ENCODE measurements at regions not wholly inside any gene's neighbourhood (a gene's known extent, or its start where the extent isn't known, plus 50 kb on each side); places are given as distances from the start of the nearest gene placed in this dataset.

GRCh38 chr9:86829496-86830046, 117.7 kb downstream of the GAS1 start:
- no peak for DNase-seq

- DNase-seq = peak; percentile 2
Measured at GRCh38 chr9:86828631-86829030, 118.7 kb downstream of the GAS1 start.

- DNase-seq = no peak
Measured at GRCh38 chr9:86827893-86828292, 119.4 kb downstream of the GAS1 start.

GRCh38 chr9:86825299-86825698, 122.0 kb downstream of the GAS1 start:
- no peak for DNase-seq

- DNase-seq = no peak
Measured at GRCh38 chr9:86822006-86822801, 125.1 kb downstream of the GAS1 start.

- no peak for DNase-seq
Measured at GRCh38 chr9:86821006-86821845, 126.1 kb downstream of the GAS1 start.

- DNase-seq = no peak
Measured at GRCh38 chr9:86819552-86819951, 127.8 kb downstream of the GAS1 start.

GRCh38 chr9:86818636-86819035, 128.7 kb downstream of the GAS1 start:
- DNase-seq = no peak

GRCh38 chr9:86816868-86817267, 130.4 kb downstream of the GAS1 start:
- DNase-seq = no peak

- no peak for DNase-seq
Measured at GRCh38 chr9:86816366-86816765, 130.9 kb downstream of the GAS1 start.

- no peak for DNase-seq
Measured at GRCh38 chr9:86812616-86813015, 134.7 kb downstream of the GAS1 start.

- DNase-seq = no peak
Measured at GRCh38 chr9:86809759-86810367, 137.4 kb downstream of the GAS1 start.

GRCh38 chr9:86809151-86809550, 138.2 kb downstream of the GAS1 start:
- DNase-seq = no peak

GRCh38 chr9:86807367-86807976, 139.8 kb downstream of the GAS1 start:
- DNase-seq = no peak

GRCh38 chr9:86804011-86804410, 143.3 kb downstream of the GAS1 start:
- DNase-seq = no peak

- no peak for DNase-seq
Measured at GRCh38 chr9:86802900-86803673, 144.2 kb downstream of the GAS1 start.

- no peak for DNase-seq
Measured at GRCh38 chr9:86801246-86801645, 146.1 kb downstream of the GAS1 start.

GRCh38 chr9:86800681-86801080, 146.6 kb downstream of the GAS1 start:
- no peak for DNase-seq

GRCh38 chr9:86798966-86799365, 148.3 kb downstream of the GAS1 start:
- DNase-seq = no peak

GRCh38 chr9:86796666-86797065, 150.6 kb downstream of the GAS1 start:
- DNase-seq = no peak

- no peak for DNase-seq
Measured at GRCh38 chr9:86795823-86796553, 151.3 kb downstream of the GAS1 start.

All from CD4-positive, alpha-beta T cell treated with Interleukin-21 for 1 hour (primary cell).